ENCODE measurements at regions not wholly inside any gene's neighbourhood (a gene's known extent, or its start where the extent isn't known, plus 50 kb on each side); places are given as distances from the start of the nearest gene placed in this dataset.

GRCh38 chr5:39475881-39476842, 51.4 kb upstream of the DAB2 start:
- H3K4me3 ChIP-seq (ENCODE audit: low read depth, low read length) = no peak overlapping the region
- no peak for DNase-seq (ENCODE audit: low read depth)
- no peak for TF ChIP-seq CTCF (IDR thresholded peaks at IDR 0.05; ENCODE audit: insufficient read depth, low read depth, low read length, missing control alignments)

- no peak for DNase-seq (ENCODE audit: low read depth)
- TF ChIP-seq CTCF (IDR thresholded peaks at IDR 0.05; ENCODE audit: insufficient read depth, low read depth, low read length, missing control alignments) = no peak
- no peak overlapping the region for H3K4me3 ChIP-seq (ENCODE audit: low read depth, low read length)
Observed at GRCh38 chr5:39475159-39475571, 50.4 kb upstream of the DAB2 start.
